SK-N-SH (cell line): ENCODE measurements at regions not wholly inside any gene's neighbourhood (a gene's known extent, or its start where the extent isn't known, plus 50 kb on each side); places are given as distances from the start of the nearest gene placed in this dataset.
A peak's percentile ranks its signal among the peaks of the same experiment; 100 is the strongest.

ENCODE experiments used
- CTCF ChIA-PET: fragments of 300-600, 350-600 bp; formaldehyde crosslinking; extraction: SDS; loops from one replicate; lab custom pipeline; 2021; lab: Yijun Ruan, JAX
- POLR2A ChIA-PET: fragments of 350-600 bp; sonication (Branson Sonifier 250); formaldehyde crosslinking; extraction: SDS; loops from one replicate; lab custom pipeline; 2020; ENCODE audit warnings: antibody characterized with exemption, inconsistent platforms; lab: Yijun Ruan, JAX
- DNase-seq: peaks from one replicate; pipeline ENCODE4 v3.0.0; 2012
- H2AFZ ChIP-seq: fragments of 200-600 bp; sonication (generic); 2 replicates; pipeline ENCODE4 v1.8.1; 2016; ENCODE audit warnings: antibody characterized with exemption, mild to moderate bottlenecking, low read depth
- H3F3A ChIP-seq: fragments of 200-600 bp; sonication (generic); replicated peaks from 2 replicates; pipeline ENCODE3; 2016; ENCODE audit warnings: antibody characterized with exemption, mild to moderate bottlenecking; ENCODE audit not compliant: insufficient read depth
- H3K27ac ChIP-seq, 2 experiments: fragments of 200-500 bp in 1 of 2; fragments of 200-600 bp in 1 of 2; sonication (Bioruptor generic) in 1 of 2; sonication (generic), shearing (Covaris generic) in 1 of 2; 2 replicates each; pipeline versions ENCODE4 v1.5.1 to v1.6.1; 2014 to 2016; ENCODE audit warnings: low read depth in 2 of 2, inconsistent platforms in 1 of 2, low read length in 1 of 2, mild to moderate bottlenecking in 1 of 2, mixed read lengths in 1 of 2
- H3K27me3 ChIP-seq: fragments of 200-600 bp; sonication (generic), shearing (Covaris generic); 2 replicates; pipeline ENCODE4 v1.6.1; 2016; ENCODE audit warnings: mixed run types; ENCODE audit not compliant: insufficient read depth
- H3K36me3 ChIP-seq, 2 experiments: fragments of 200-500 bp in 1 of 2; fragments of 200-600 bp in 1 of 2; sonication (Bioruptor generic) in 1 of 2; sonication (generic) in 1 of 2; replicated peaks in 1 of 2; 2 replicates each; pipeline versions ENCODE3 to v1.5.1; 2014 to 2016; ENCODE audit warnings: low read length in 1 of 2, mild to moderate bottlenecking in 1 of 2; ENCODE audit not compliant: insufficient read depth in 2 of 2, control insufficient read depth in 1 of 2
- H3K4me1 ChIP-seq, 2 experiments: fragments of 200-500 bp in 1 of 2; fragments of 200-600 bp in 1 of 2; sonication (Bioruptor generic) in 1 of 2; sonication (generic), shearing (Covaris generic) in 1 of 2; 2 replicates each; pipeline versions ENCODE4 v1.5.1 to v1.6.1; 2014 to 2016; ENCODE audit warnings: low read depth in 1 of 2, low read length in 1 of 2, mixed run types in 1 of 2; ENCODE audit not compliant: insufficient read depth in 2 of 2, control insufficient read depth in 1 of 2
- H3K4me2 ChIP-seq: fragments of 200-600 bp; sonication (generic), shearing (Covaris generic); 2 replicates; pipeline ENCODE4 v1.6.1; 2017; ENCODE audit warnings: mixed run types
- H3K4me3 ChIP-seq, 2 experiments: fragments of 200-500 bp in 1 of 2; fragments of 200-600 bp in 1 of 2; sonication (Bioruptor generic) in 1 of 2; sonication (generic), shearing (Covaris generic) in 1 of 2; 2 replicates each; pipeline versions ENCODE4 v1.5.1 to v1.8.1; 2014 to 2016; ENCODE audit warnings: low read depth in 2 of 2, inconsistent platforms in 1 of 2, low read length in 1 of 2, mild to moderate bottlenecking in 1 of 2, mixed read lengths in 1 of 2, moderate library complexity in 1 of 2
- H3K79me2 ChIP-seq: fragments of 200-600 bp; sonication (generic); 2 replicates; pipeline ENCODE4 v1.8.1; 2017; ENCODE audit warnings: mild to moderate bottlenecking; ENCODE audit not compliant: insufficient read depth
- H3K9ac ChIP-seq: fragments of 200-600 bp; sonication (generic); 2 replicates; pipeline ENCODE4 v1.6.1; 2017; ENCODE audit warnings: mixed run types
- H3K9me2 ChIP-seq: fragments of 200-600 bp; sonication (generic); 2 replicates; pipeline ENCODE4 v1.6.1; 2017; ENCODE audit warnings: mixed run types
- H3K9me3 ChIP-seq: fragments of 200-600 bp; sonication (generic); 2 replicates; pipeline ENCODE4 v1.6.1; 2017; ENCODE audit warnings: mixed run types, mild to moderate bottlenecking, moderate library complexity
- H4K20me1 ChIP-seq: fragments of 200-600 bp; sonication (generic); 2 replicates; pipeline ENCODE4 v1.6.1; 2017; ENCODE audit warnings: mild to moderate bottlenecking, mixed run types; ENCODE audit not compliant: insufficient read depth
- CTCF ChIP-seq: fragments of 200-600 bp; sonication (generic); IDR thresholded peaks from 2 replicates; pipeline ENCODE4 v1.6.1; 2017; ENCODE audit warnings: antibody characterized with exemption, mild to moderate bottlenecking, moderate library complexity
- EP300 ChIP-seq, 2 experiments: IDR thresholded peaks; 2 replicates each; pipeline versions ENCODE4 v1.4.0 to v1.6.1; 2012; ENCODE audit warnings: borderline replicate concordance in 1 of 2, low read depth in 1 of 2, low read length in 1 of 2
- EZH2phosphoT487 ChIP-seq: fragments of 200-600 bp; sonication (generic); IDR thresholded peaks from 2 replicates; pipeline ENCODE4 v1.6.1; 2017; ENCODE audit warnings: low read depth, mixed run types, mild to moderate bottlenecking, antibody characterized with exemption, moderate library complexity, borderline replicate concordance
- FOSL2 ChIP-seq: IDR thresholded peaks from 2 replicates; pipeline ENCODE4 v1.4.0; 2012; ENCODE audit warnings: low read depth, mild to moderate bottlenecking, moderate library complexity, borderline replicate concordance
- GABPA ChIP-seq: IDR thresholded peaks from 2 replicates; pipeline ENCODE4 v1.4.0; 2012; ENCODE audit warnings: low read depth, mild to moderate bottlenecking
- GATA2 ChIP-seq: sonication (generic); formaldehyde crosslinking; IDR thresholded peaks from 2 replicates; pipeline ENCODE4 v1.5.0; 2020; ENCODE audit warnings: mild to moderate bottlenecking, missing genetic modification reagents
- JUND ChIP-seq: IDR thresholded peaks from 2 replicates; pipeline ENCODE4 v1.4.0; 2012
- MAX ChIP-seq: IDR thresholded peaks from 2 replicates; pipeline ENCODE4 v1.4.0; 2012; ENCODE audit warnings: low read depth
- MXI1 ChIP-seq: IDR thresholded peaks from 2 replicates; pipeline ENCODE4 v1.6.1; 2012; ENCODE audit warnings: mild to moderate bottlenecking, low read depth, low read length, improper control_type of control experiment
- PBX3 ChIP-seq: IDR thresholded peaks from 2 replicates; pipeline ENCODE4; 2012
- RCOR1 ChIP-seq: fragments of 150-350 bp; IDR thresholded peaks from 2 replicates; pipeline ENCODE4 v1.6.1; 2017; ENCODE audit warnings: antibody characterized with exemption, low read length
- REST ChIP-seq: IDR thresholded peaks from 2 replicates; pipeline ENCODE4 v1.6.1; 2012; ENCODE audit warnings: mild to moderate bottlenecking, low read depth, low read length, moderate library complexity
- RFX5 ChIP-seq: IDR thresholded peaks from 2 replicates; pipeline ENCODE4 v1.6.1; 2012; ENCODE audit warnings: mild to moderate bottlenecking, improper control_type of control experiment, low read length
- SIN3A ChIP-seq: IDR thresholded peaks from 2 replicates; pipeline ENCODE4 v1.6.1; 2012; ENCODE audit warnings: low read depth, mild to moderate bottlenecking, low read length, moderate library complexity, borderline replicate concordance
- SMC3 ChIP-seq: IDR thresholded peaks from 2 replicates; pipeline ENCODE4 v1.6.1; 2012; ENCODE audit warnings: low read depth, low read length, improper control_type of control experiment
- TAF1 ChIP-seq: IDR thresholded peaks from 2 replicates; pipeline ENCODE4 v1.6.1; 2012; ENCODE audit warnings: low read depth, mild to moderate bottlenecking, low read length, moderate library complexity, borderline replicate concordance
- TCF12 ChIP-seq: IDR thresholded peaks from 2 replicates; pipeline ENCODE4 v1.4.0; 2012
- TEAD4 ChIP-seq: IDR thresholded peaks from 2 replicates; pipeline ENCODE4 v1.4.0; 2012; ENCODE audit warnings: mild to moderate bottlenecking, borderline replicate concordance; ENCODE audit not compliant: insufficient read depth
- YY1 ChIP-seq: IDR thresholded peaks from 2 replicates; pipeline ENCODE4 v1.4.0; 2012; ENCODE audit warnings: low read depth, mild to moderate bottlenecking
- WGBS: methylation state at CpG from one replicate; pipeline ENCODE4 v1.1.6; 2017; ENCODE audit warnings: low lambda C conversion rate; 5-methylcytosine and 5-hydroxymethylcytosine counted together

GRCh38 chr18:68178921-68179320 is 536.0 kb downstream of the TMX3 start:
- no peak overlapping the region; the same call in 1 of the 2 replicates for H3K4me2 ChIP-seq
- CTCF ChIA-PET = interaction anchor here (1.0 to 1.2 kb wide), 2 partner anchors 18 to 29 kb away, joined by 3 to 4 read pairs; no protein-coding TSS in a partner anchor

GRCh38 chr18:68177807-68178702 is 536.9 kb downstream of the TMX3 start:
- Histone ChIP-seq H3K36me3 (no peaks in the 10 kb centered on the region), H3K4me3 (no peak overlapping the region), H3K9me3 (peaks cover 5% of the 10 kb centered on the region), H4K20me1 (no peaks in the 10 kb centered on the region), H2AFZ (no peak overlapping the region), H3K27ac (peak overlapping the region; percentile 22 to 67; a peak in 3 of 4 replicates), H3K9ac (no peak overlapping the region), H3K79me2 (no peaks in the 10 kb centered on the region), H3K4me1 (peaks cover 2 to 16% of the 10 kb centered on the region in 2 experiments), H3F3A (peaks cover 30% of the 10 kb centered on the region), H3K27me3 (no peaks in the 10 kb centered on the region), H3K4me2 (no peak overlapping the region; the same call in 1 of the 2 replicates), H3K9me2 (no peaks in the 10 kb centered on the region)
- peak; percentile 2 for DNase-seq
- CTCF ChIA-PET = interaction anchor here (0.6 to 1.2 kb wide), 3 partner anchors 19 to 271 kb away, joined by 3 to 4 read pairs (median 3); no protein-coding TSS in a partner anchor
- 19% methylated on average over 6 of the region's 6 CpGs for WGBS
- POLR2A ChIA-PET = no interaction called here
- TF ChIP-seq RFX5 = no peak
- TF ChIP-seq SIN3A = peak; percentile 88
- TF ChIP-seq RCOR1 = 0 out of 2 replicates have a peak, but pooled peaks have one; percentile 10
- TF ChIP-seq GATA2 = no peak
- TF ChIP-seq TCF12 = peak; percentile 99
- peak; percentile 58; the same call in 1 of the 2 replicates for TF ChIP-seq REST
- peak; percentile 97 for TF ChIP-seq JUND
- no peak for TF ChIP-seq GABPA
- peak; percentile 85 for TF ChIP-seq MAX
- TF ChIP-seq CTCF = no peak
- TF ChIP-seq TAF1 = no peak
- TF ChIP-seq EZH2phosphoT487 = no peak
- TF ChIP-seq FOSL2 = peak; percentile 82; the same call in 1 of the 2 replicates
- no peak for TF ChIP-seq MXI1
- peak; percentile 78 to 100 for TF ChIP-seq EP300 (IDR thresholded peaks at IDR 0.05; ENCODE audit: borderline replicate concordance in 1 of 2, low read depth in 1 of 2, low read length in 1 of 2)

More at GRCh38 chr18:68178921-68179320, 536.0 kb downstream of the TMX3 start:
- WGBS = 61% methylated on average over 1 of the region's 1 CpG
- Histone ChIP-seq H3K27ac (peak overlapping the region; percentile 22 to 67; a peak in 3 of 4 replicates), H4K20me1 (no peaks in the 10 kb centered on the region), H3F3A (peaks cover 30% of the 10 kb centered on the region), H3K4me3 (no peak overlapping the region), H3K27me3 (no peaks in the 10 kb centered on the region), H3K9me2 (no peaks in the 10 kb centered on the region), H3K36me3 (no peaks in the 10 kb centered on the region), H3K9me3 (peaks cover 5% of the 10 kb centered on the region), H3K9ac (no peak overlapping the region), H2AFZ (no peak overlapping the region), H3K4me1 (peaks cover 2 to 16% of the 10 kb centered on the region in 2 experiments), H3K79me2 (no peaks in the 10 kb centered on the region)
- DNase-seq = no peak
- POLR2A ChIA-PET = no interaction called here
- no peak for TF ChIP-seq SMC3
- TF ChIP-seq YY1 = no peak
- TF ChIP-seq PBX3 = peak; percentile 20; the same call in 1 of the 2 replicates
- no peak for TF ChIP-seq TEAD4
